A549 (cell line): ENCODE measurements at regions not wholly inside any gene's neighbourhood (a gene's known extent, or its start where the extent isn't known, plus 50 kb on each side); places are given as distances from the start of the nearest gene placed in this dataset.

Source experiments
- CTCF ChIP-seq: fragments of >200 bp; sonication (Bioruptor Twin); formaldehyde crosslinking; IDR thresholded peaks from 3 replicates; pipeline ENCODE4 v1.5.1; 2016
- EP300 ChIP-seq, 2 experiments: fragments of >200 bp; sonication (Bioruptor Twin); formaldehyde crosslinking; IDR thresholded peaks; 2 replicates in 1 of 2; 3 replicates in 1 of 2; pipeline ENCODE4 v1.6.1; 2016 to 2017
- PBX3 ChIP-seq: IDR thresholded peaks from 2 replicates; pipeline ENCODE4 v1.6.1; 2012
- POLR2A ChIP-seq: IDR thresholded peaks from 2 replicates; pipeline ENCODE4 v1.6.1; 2012; ENCODE audit warnings: mild to moderate bottlenecking, low read length
- RCOR1 ChIP-seq: fragments of 150-350 bp; IDR thresholded peaks from 2 replicates; pipeline ENCODE4 v1.6.1; 2014; ENCODE audit warnings: antibody characterized with exemption, low read length, low read depth
- TP53 ChIP-seq: fragments of 250-450 bp; sonication (Bioruptor Pico); IDR thresholded peaks from 2 replicates; pipeline ENCODE4 v1.5.0; 2021; ENCODE audit warnings: mild to moderate bottlenecking, moderate library complexity
- TF ChIP-seq, protein P1 (sequence below): IDR thresholded peaks from 2 replicates; pipeline ENCODE4 v1.6.1; 2012

DNA sequence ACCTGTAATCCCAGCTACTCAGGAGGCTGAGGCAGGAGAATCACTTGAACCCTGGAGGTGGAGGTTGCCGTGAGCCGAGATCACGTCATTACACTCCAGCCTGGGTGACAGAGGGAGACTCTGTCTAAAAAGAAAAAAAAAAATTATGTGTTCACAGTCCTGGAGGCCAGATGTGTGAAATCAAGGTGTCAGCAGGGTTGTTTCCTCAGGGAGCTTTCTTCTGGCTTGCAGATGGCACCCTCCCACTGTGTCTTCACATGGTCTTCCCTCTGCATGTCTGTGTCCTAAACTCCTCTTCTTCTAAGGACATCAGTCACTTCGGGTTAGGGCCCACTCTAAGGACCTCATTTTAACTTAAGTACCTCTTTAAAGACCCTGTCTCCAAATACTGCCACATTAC lies 56.1 kb upstream of the UBE2E1 start:
- TF ChIP-seq TP53 (no peak), PBX3 (no peak), CTCF (no peak), POLR2A (no peak), RCOR1 (no peak), EP300 (IDR thresholded peaks at IDR 0.05) (no peak)
- TF ChIP-seq, protein P1, sequence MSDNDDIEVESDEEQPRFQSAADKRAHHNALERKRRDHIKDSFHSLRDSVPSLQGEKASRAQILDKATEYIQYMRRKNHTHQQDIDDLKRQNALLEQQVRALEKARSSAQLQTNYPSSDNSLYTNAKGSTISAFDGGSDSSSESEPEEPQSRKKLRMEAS, result no peak
